ENCODE measurements at regions not wholly inside any gene's neighbourhood (a gene's known extent, or its start where the extent isn't known, plus 50 kb on each side); places are given as distances from the start of the nearest gene placed in this dataset.

DNA sequence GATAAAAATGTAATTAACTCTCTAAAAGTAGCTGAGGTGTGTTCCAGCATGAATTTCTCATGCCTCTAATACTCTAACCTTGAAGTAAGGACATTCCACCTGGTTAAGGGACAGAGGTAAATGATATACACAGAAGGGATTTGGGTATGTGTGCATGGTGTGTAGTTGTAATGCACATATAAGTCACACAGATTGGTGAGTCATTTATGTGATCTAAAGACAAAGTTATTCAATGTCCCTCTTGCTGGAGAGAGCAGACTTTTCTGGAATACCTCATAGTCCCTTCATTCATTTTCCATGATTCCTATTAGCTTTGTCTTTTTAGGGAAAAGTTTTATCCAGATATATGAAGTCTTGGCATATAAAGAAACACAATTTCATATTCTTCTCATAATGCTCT lies 234.9 kb downstream of the SNAPC1 start:
- TF ChIP-seq, protein P1, sequence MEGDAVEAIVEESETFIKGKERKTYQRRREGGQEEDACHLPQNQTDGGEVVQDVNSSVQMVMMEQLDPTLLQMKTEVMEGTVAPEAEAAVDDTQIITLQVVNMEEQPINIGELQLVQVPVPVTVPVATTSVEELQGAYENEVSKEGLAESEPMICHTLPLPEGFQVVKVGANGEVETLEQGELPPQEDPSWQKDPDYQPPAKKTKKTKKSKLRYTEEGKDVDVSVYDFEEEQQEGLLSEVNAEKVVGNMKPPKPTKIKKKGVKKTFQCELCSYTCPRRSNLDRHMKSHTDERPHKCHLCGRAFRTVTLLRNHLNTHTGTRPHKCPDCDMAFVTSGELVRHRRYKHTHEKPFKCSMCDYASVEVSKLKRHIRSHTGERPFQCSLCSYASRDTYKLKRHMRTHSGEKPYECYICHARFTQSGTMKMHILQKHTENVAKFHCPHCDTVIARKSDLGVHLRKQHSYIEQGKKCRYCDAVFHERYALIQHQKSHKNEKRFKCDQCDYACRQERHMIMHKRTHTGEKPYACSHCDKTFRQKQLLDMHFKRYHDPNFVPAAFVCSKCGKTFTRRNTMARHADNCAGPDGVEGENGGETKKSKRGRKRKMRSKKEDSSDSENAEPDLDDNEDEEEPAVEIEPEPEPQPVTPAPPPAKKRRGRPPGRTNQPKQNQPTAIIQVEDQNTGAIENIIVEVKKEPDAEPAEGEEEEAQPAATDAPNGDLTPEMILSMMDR (IDR thresholded peaks at IDR 0.05; ENCODE audit: insufficient read depth, low read length) = no peak
- DNase-seq (ENCODE audit: low read depth) = no peak
- no peak overlapping the region for H3K4me3 ChIP-seq (ENCODE audit: low read depth, low read length)

DNA sequence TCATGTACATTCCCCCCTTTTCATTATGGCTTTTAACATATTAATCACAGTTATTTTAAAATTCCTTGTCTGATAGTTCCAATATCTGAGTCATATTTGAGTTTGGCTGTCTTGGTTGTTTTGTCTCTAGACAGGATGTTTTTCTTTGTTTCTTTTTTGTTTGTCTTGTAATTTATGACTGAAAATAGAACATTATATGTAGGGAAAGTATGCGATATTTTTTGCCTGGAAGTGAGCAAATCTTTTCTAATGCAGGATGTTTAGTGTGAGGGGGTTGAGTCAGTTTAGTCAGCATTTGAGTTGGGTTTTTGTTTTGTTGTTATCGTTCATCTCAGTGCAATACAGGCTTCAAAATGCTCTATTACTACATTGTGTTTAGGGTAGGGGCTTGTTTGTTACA lies 239.7 kb downstream of the SNAPC1 start:
- DNase-seq (ENCODE audit: low read depth) = no peak
- H3K4me3 ChIP-seq (ENCODE audit: low read depth, low read length) = no peak overlapping the region
- TF ChIP-seq, protein P1 (IDR thresholded peaks at IDR 0.05; ENCODE audit: insufficient read depth, low read length) = no peak

DNA sequence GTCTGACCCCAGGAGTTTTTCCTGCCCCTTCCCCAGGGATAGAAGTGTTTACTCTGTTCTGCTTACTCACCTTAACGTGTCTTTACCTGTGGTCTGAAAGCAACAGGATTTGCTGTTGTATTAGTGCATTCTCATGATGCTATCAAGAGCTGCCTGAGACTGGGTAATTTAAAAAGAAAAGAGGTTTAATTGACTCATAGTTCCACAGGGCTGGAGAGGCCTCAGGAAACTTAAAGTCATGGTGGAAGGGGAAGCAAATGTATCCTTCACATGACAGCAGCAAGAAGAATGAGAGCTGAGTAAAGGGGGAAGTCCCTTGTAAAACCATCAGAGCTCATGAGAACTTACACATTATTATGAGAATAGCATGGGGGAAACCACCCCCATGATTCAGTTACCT lies 240.4 kb downstream of the SNAPC1 start:
- DNase-seq (ENCODE audit: low read depth) = no peak
- TF ChIP-seq, protein P1 (IDR thresholded peaks at IDR 0.05; ENCODE audit: insufficient read depth, low read length) = no peak
- H3K4me3 ChIP-seq (ENCODE audit: low read depth, low read length) = no peak overlapping the region

DNA sequence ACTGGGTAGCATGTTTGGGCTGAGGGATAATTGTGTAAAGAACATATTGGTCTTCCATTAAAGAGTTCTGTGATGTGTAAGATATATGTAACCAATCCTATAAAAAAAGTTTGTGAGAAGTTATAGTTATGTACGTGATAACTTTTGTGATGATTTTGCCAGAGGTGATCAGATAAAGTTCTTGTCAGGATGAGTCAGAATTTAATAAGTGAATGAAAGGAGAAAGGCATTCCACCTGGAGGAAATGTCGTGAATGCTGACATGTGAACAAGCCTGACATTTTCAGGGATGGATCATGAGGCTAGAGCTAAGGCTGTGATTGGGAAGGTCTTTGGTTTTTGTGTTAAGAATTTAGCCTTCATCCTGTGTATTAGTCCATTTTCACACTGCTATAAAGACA lies 241.5 kb downstream of the SNAPC1 start:
- TF ChIP-seq, protein P1 (IDR thresholded peaks at IDR 0.05; ENCODE audit: insufficient read depth, low read length) = no peak
- DNase-seq (ENCODE audit: low read depth) = no peak
- no peak overlapping the region for H3K4me3 ChIP-seq (ENCODE audit: low read depth, low read length)

DNA sequence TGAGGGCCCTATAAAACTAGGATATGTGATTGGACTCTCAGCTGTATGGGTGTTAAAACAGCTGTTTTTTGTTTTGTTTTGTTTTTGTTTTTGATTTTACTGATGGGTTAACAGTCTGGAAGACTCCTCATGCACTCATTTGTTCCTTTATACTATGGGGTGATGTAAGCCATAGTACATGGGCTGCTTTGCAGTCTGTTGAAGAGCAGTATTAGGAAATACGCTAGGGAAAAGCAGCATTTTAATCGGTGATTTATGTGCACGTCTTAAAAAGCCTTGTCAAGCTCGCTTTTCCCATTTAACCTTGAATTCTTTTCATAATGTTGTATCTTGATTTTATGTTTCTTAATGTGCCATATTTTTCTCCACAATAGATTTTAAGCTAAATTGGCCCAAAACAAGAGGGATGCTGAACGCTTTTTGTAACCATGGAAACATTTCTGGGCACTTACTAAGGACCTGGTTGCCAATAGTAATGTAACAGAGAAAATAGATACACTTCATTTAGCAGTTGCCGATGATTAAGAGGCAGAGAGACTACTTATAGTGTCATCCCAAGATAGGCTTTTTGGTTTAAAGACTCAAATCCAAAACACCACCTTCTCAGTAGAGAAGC lies 244.0 kb downstream of the SNAPC1 start:
- no peak for DNase-seq (ENCODE audit: low read depth)
- TF ChIP-seq, protein P1 (IDR thresholded peaks at IDR 0.05; ENCODE audit: insufficient read depth, low read length) = no peak
- H3K4me3 ChIP-seq (ENCODE audit: low read depth, low read length) = no peak overlapping the region

DNA sequence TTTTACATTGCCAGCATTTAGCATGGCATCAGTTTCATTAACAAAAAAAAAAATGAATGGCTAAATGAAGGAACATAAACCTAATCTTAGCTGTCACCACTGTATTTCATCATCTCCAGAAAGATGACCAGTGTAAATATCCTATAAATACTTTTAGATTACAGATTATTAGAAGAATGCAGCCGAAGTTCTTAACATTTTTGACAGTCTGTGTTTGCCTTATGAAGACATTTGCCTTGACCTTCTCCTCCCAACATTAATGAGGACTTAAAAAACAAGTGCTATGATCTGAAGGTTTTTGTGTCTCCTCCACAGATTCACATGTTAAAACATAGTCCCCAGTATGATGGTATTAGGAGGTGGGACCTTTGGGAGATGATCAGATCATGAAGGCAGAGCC lies 253.0 kb downstream of the SNAPC1 start:
- TF ChIP-seq, protein P1 (IDR thresholded peaks at IDR 0.05; ENCODE audit: insufficient read depth, low read length) = no peak
- no peak for DNase-seq (ENCODE audit: low read depth)
- no peak overlapping the region for H3K4me3 ChIP-seq (ENCODE audit: low read depth, low read length)

DNA sequence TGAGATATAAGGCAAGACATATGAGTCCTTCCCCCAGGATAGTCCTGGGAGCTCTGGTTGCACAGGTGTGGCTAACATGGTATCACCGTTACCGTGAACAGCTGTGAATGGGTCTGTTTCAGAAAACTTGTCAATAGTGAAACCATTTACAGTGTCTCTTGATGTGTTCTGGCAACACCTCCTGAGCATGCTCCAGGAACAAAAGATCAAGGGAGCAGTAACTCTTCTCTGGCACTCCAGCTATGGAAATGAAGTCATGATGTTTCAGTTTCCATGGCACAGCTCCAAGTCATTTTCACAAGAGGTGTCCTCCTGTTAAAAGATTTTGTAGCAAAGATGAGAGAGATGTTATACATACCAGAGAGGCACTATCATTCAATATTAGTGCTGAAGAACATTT lies 253.7 kb downstream of the SNAPC1 start:
- DNase-seq (ENCODE audit: low read depth) = no peak
- TF ChIP-seq, protein P1 (IDR thresholded peaks at IDR 0.05; ENCODE audit: insufficient read depth, low read length) = no peak
- no peak overlapping the region for H3K4me3 ChIP-seq (ENCODE audit: low read depth, low read length)

Data from fibroblast of the aortic adventitia (primary cell).